Mesothelial cell of epicardium (in vitro differentiated cells): ENCODE measurements at regions not wholly inside any gene's neighbourhood (a gene's known extent, or its start where the extent isn't known, plus 50 kb on each side); places are given as distances from the start of the nearest gene placed in this dataset.

Experiments used
- DNase-seq, 2 experiments: peaks; one replicate each; pipeline ENCODE4 v3.0.0; 2021; ENCODE audit warnings: low spot score in 2 of 2; ENCODE audit not compliant: unreplicated experiment in 2 of 2
- H3K27ac Mint-ChIP-seq: 2 replicates; pipeline ENCODE4 v1.8.0; 2021; ENCODE audit warnings: mixed read lengths
- H3K27me3 Mint-ChIP-seq: 2 replicates; pipeline ENCODE4 v1.8.0; 2021; ENCODE audit warnings: low read depth, mixed read lengths
- H3K36me3 Mint-ChIP-seq: 2 replicates; pipeline ENCODE4 v1.8.0; 2021; ENCODE audit warnings: mixed read lengths
- H3K4me1 Mint-ChIP-seq: 2 replicates; pipeline ENCODE4 v1.8.0; 2021; ENCODE audit warnings: mixed read lengths
- H3K4me3 Mint-ChIP-seq: 2 replicates; pipeline ENCODE4 v1.8.0; 2021; ENCODE audit warnings: mild to moderate bottlenecking, moderate library complexity, mixed read lengths
- H3K9me3 Mint-ChIP-seq: 2 replicates; pipeline ENCODE4 v1.8.0; 2021; ENCODE audit warnings: mixed read lengths
- CTCF ChIP-seq: fragments of 200-600 bp; sonication (generic); IDR thresholded peaks from one replicate; pipeline ENCODE4 v1.5.0; 2021; ENCODE audit warnings: antibody characterized with exemption; ENCODE audit not compliant: unreplicated experiment

- Mint-ChIP-seq H3K36me3 (no peaks in the 10 kb centered on the region), H3K27me3 (peaks cover 11% of the 10 kb centered on the region), H3K4me1 (no peaks in the 10 kb centered on the region), H3K9me3 (no peaks in the 10 kb centered on the region), H3K27ac (no peak overlapping the region), H3K4me3 (no peak overlapping the region)
- no peak for TF ChIP-seq CTCF
- DNase-seq: no peak
These were observed 284.2 kb downstream of the HS3ST3B1 start for GRCh38 chr17:14585099-14585498.

DNA sequence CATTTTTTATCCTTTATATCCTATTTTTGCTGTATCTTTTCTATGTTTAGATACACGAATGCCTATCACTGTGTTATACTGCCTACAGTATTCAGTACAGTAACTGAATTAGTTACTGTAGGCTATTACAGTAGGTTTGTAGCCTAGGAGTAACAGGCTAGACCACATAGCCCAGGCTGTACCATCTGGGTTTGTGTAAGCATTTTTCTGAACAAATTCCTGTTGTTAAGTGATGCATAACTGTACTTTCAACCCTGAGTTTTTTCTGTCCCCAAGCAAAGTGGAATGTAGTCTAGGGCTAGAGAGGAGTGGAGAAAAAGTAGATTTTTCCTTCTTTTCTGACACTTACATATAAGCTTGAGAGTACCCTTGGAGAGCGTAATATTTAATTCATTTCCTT, 282.1 kb downstream of the HS3ST3B1 start:
- Mint-ChIP-seq H3K36me3 (no peaks in the 10 kb centered on the region), H3K4me3 (no peak overlapping the region), H3K4me1 (no peaks in the 10 kb centered on the region), H3K27ac (no peak overlapping the region), H3K9me3 (no peaks in the 10 kb centered on the region), H3K27me3 (peaks cover 11% of the 10 kb centered on the region)
- no peak for TF ChIP-seq CTCF
- DNase-seq: no peak

DNA sequence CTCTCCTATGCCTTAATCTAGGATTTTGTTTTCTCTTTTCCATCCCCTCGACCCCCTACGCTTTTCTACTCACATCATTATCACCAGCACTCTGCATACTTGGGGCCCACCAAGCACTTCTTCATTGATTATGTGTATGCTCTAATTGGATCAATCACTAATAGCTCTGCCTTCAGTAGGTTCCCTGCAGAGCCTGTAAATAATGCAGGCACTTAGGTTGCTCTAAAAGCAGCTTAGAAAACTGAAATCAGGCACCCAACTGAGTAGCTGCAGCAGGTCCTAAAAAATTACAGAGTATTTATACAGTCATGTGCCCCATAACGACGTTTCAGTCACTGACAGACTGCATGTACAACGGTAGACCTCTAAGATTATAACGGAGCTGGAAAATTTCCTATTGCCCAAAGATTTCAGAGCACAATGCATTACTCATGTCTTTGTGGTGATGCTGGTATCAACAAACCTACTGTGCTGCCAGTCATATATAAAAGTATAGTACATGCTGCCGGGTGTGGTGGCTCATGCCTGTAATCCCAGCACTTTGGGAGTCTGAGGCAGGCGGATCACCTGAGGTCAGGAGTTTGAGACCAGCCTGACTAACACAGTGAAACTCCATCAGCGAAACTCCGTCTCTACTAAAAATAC, 280.4 kb downstream of the HS3ST3B1 start:
- TF ChIP-seq CTCF: no peak
- Mint-ChIP-seq H3K27ac (no peak overlapping the region), H3K4me1 (no peaks in the 10 kb centered on the region), H3K4me3 (no peak overlapping the region), H3K9me3 (no peaks in the 10 kb centered on the region), H3K27me3 (peaks cover 11% of the 10 kb centered on the region), H3K36me3 (no peaks in the 10 kb centered on the region)
- no peak for DNase-seq

GRCh38 chr17:14580499-14580898, 279.6 kb downstream of the HS3ST3B1 start:
- Mint-ChIP-seq H3K27ac (no peak overlapping the region), H3K4me3 (no peak overlapping the region)
- no peak for DNase-seq

GRCh38 chr17:14579716-14580115, 278.8 kb downstream of the HS3ST3B1 start:
- H3K9me3 Mint-ChIP-seq: no peaks in the 10 kb centered on the region
- H3K4me3 Mint-ChIP-seq: no peak overlapping the region
- DNase-seq: no peak
- no peaks in the 10 kb centered on the region for H3K36me3 Mint-ChIP-seq
- no peak for TF ChIP-seq CTCF
- H3K4me1 Mint-ChIP-seq: peaks cover 12% of the 10 kb centered on the region
- peaks cover 6% of the 10 kb centered on the region for H3K27me3 Mint-ChIP-seq
- no peak overlapping the region for H3K27ac Mint-ChIP-seq

More at GRCh38 chr17:14580499-14580898, 279.6 kb downstream of the HS3ST3B1 start:
- no peaks in the 10 kb centered on the region for H3K36me3 Mint-ChIP-seq
- peaks cover 9% of the 10 kb centered on the region for H3K27me3 Mint-ChIP-seq
- no peak for TF ChIP-seq CTCF
- no peaks in the 10 kb centered on the region for H3K9me3 Mint-ChIP-seq
- peaks cover 6% of the 10 kb centered on the region for H3K4me1 Mint-ChIP-seq
